Left lung (tissue), 4 donors: ENCODE measurements at regions not wholly inside any gene's neighbourhood (a gene's known extent, or its start where the extent isn't known, plus 50 kb on each side); places are given as distances from the start of the nearest gene placed in this dataset.

Source experiments
- ATAC-seq: fragments of 200-7000 bp; cut with Tn5 transposase; one replicate; pipeline ENCODE4 v1.9.1; 2020; ENCODE audit warnings: moderate library complexity
- DNase-seq, 4 donors: peaks; one replicate each; pipeline ENCODE4 v3.0.0-alpha.2; 2013 to 2020
- H3K27ac ChIP-seq, 2 donors: fragments of 200-600 bp; sonication (generic) in 1 of 2; one replicate each; pipeline versions ENCODE4 v1.5.0 to v1.8.0; 2020 to 2021
- H3K27me3 ChIP-seq, 2 donors: fragments of 200-600 bp; sonication (generic) in 1 of 2; one replicate each; pipeline versions ENCODE4 v1.5.0 to v1.8.0; 2020 to 2021
- H3K36me3 ChIP-seq, 2 donors: fragments of 200-600 bp; sonication (generic) in 1 of 2; one replicate each; pipeline versions ENCODE4 v1.5.0 to v1.8.0; 2020 to 2021
- H3K4me1 ChIP-seq, 2 donors: fragments of 200-600 bp; one replicate each; pipeline ENCODE4 v1.8.0; 2021
- H3K4me3 ChIP-seq, 2 donors: fragments of 200-600 bp; sonication (generic) in 1 of 2; one replicate each; pipeline versions ENCODE4 v1.5.0 to v1.8.0; 2020 to 2021; ENCODE audit warnings: mild to moderate bottlenecking in 1 of 2
- H3K9me3 ChIP-seq, 2 donors: fragments of 200-600 bp; sonication (generic) in 1 of 2; one replicate each; pipeline versions ENCODE4 v1.5.0 to v1.8.0; 2020 to 2021
- intact Hi-C, 2 donors: fragments of 100-400 bp; cut with DNase I; formaldehyde crosslinking; loops; one replicate each; pipeline versions ENCODE4 v1.11.2 to v1.14.2; 2022
- TF ChIP-seq, protein P1 (sequence below), 2 donors: fragments of 200-600 bp; sonication (generic) in 1 of 2; IDR thresholded peaks; one replicate each; pipeline versions ENCODE4 v1.5.0 to v1.8.0; 2021; ENCODE audit warnings: antibody characterized with exemption in 2 of 2
- donor health status: DM: no; HTN: yes; CAD: no.
- donor health status: DM: no; HTN: no; CAD: no.

DNA sequence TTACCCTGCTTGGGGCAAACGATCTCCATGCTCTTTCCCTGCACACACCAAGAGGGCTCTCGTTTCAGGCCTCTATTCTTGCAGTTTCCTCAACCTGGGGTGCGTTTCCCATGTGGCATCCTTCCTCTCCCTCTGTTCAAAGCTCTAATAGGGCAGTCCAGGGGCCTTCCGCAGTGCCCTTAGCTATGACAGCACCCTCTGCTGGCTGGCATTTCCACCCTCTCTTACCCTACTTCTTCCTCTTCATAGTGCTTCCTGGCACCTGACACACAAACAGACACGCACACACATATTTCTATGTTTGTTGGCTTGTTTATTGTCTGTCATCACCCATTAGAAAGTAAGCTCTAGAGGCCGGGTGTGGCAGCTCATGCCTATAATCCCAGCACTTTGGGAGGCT, 294.0 kb downstream of the CLIC5 start:
- H3K27me3 ChIP-seq: no peaks in the 10 kb centered on the region
- DNase-seq (no peak), ATAC-seq (no peak)
- H3K27ac ChIP-seq: no peak overlapping the region
- H3K4me3 ChIP-seq: no peak overlapping the region
- intact Hi-C loops: no loop called here
- H3K4me1 ChIP-seq: no peaks in the 10 kb centered on the region
- H3K36me3 ChIP-seq: no peaks in the 10 kb centered on the region
- TF ChIP-seq, protein P1, sequence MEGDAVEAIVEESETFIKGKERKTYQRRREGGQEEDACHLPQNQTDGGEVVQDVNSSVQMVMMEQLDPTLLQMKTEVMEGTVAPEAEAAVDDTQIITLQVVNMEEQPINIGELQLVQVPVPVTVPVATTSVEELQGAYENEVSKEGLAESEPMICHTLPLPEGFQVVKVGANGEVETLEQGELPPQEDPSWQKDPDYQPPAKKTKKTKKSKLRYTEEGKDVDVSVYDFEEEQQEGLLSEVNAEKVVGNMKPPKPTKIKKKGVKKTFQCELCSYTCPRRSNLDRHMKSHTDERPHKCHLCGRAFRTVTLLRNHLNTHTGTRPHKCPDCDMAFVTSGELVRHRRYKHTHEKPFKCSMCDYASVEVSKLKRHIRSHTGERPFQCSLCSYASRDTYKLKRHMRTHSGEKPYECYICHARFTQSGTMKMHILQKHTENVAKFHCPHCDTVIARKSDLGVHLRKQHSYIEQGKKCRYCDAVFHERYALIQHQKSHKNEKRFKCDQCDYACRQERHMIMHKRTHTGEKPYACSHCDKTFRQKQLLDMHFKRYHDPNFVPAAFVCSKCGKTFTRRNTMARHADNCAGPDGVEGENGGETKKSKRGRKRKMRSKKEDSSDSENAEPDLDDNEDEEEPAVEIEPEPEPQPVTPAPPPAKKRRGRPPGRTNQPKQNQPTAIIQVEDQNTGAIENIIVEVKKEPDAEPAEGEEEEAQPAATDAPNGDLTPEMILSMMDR (IDR thresholded peaks at IDR 0.05): no peak
- peaks cover 0 to 5% of the 10 kb centered on the region in 2 donors for H3K9me3 ChIP-seq

DNA sequence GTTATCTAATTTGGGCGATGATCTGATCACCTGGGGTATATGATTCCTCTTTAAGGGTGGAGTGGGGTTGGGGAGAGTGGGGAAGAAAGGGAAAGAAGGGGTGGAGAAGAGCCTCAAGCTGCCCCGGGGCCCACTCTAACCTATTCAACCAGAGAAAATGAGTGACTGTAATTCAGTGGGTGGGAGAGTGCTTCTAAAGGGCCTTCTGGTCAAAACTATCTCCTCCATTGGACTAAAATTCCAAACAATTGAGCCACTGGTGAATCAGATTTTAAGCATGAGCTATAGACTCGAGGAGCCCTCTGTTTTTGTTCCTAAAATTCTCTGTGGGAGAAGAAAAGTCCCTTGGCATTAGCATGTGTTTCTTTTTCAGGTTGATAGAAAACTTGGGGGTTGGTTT, 296.8 kb downstream of the CLIC5 start:
- no peak overlapping the region for H3K27ac ChIP-seq
- H3K4me1 ChIP-seq: peaks cover 0 to 4% of the 10 kb centered on the region in 2 donors
- intact Hi-C loops: loop anchor here in 1 of 2 donors (10.0 kb wide), 2 partner anchors 294 to 1064 kb away; no protein-coding TSS in a partner anchor
- ATAC-seq (no peak), DNase-seq (no peak)
- TF ChIP-seq, protein P1 (IDR thresholded peaks at IDR 0.05): no peak
- H3K4me3 ChIP-seq: no peak overlapping the region
- H3K36me3 ChIP-seq: no peaks in the 10 kb centered on the region
- no peaks in the 10 kb centered on the region for H3K27me3 ChIP-seq
- peaks cover 0 to 5% of the 10 kb centered on the region in 2 donors for H3K9me3 ChIP-seq

DNA sequence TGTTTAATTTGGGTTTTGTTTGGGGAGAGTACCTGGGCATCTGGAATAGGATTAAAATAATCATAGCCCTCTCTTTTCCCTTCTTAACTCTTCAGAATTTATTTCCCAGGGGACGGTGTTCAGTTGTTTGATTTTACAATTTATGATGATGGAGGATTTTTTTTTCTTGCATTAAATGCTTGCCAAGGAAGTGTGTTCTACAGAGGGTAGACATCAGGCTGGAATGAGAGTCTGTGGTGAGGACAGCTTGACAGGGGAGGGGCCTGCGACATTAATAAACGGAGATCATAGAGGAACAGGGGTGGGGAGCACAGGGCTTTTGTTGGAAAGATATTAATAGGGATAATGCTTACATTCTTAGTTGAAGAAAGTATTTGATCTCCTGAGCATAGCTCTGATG, 297.5 kb downstream of the CLIC5 start:
- TF ChIP-seq, protein P1 (IDR thresholded peaks at IDR 0.05): no peak
- intact Hi-C loops: loop anchor here in 1 of 2 donors (10.0 kb wide), 2 partner anchors 293 to 1063 kb away; no protein-coding TSS in a partner anchor
- H3K27me3 ChIP-seq: no peaks in the 10 kb centered on the region
- H3K27ac ChIP-seq: no peak overlapping the region
- no peaks in the 10 kb centered on the region for H3K36me3 ChIP-seq
- no peak for DNase-seq
- no peak for ATAC-seq
- peaks cover 0 to 2% of the 10 kb centered on the region in 2 donors for H3K9me3 ChIP-seq
- no peak overlapping the region for H3K4me3 ChIP-seq
- peaks cover 0 to 4% of the 10 kb centered on the region in 2 donors for H3K4me1 ChIP-seq

DNA sequence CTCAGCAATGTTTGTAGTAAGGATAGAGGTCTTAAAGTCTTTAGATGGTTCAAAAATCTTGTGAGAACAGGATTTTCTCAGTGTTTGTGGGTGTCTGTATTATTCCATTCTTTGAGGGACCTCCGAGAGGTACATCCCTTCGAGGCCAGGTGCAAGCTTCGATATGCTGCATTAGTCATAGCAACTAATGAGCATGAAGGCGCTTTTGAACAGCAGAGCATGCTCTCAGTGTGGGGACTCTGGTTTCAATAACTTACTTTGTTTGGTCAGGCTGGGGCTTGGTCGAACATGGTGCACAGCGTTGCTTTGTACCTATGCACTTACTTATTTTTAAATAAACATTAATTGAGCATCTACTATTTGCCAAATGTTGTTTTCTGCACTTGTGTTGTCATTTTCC, 297.9 kb downstream of the CLIC5 start:
- ATAC-seq (no peak), DNase-seq (no peak)
- no peak overlapping the region for H3K27ac ChIP-seq
- H3K9me3 ChIP-seq: no peaks in the 10 kb centered on the region
- H3K27me3 ChIP-seq: no peaks in the 10 kb centered on the region
- peaks cover 0 to 4% of the 10 kb centered on the region in 2 donors for H3K4me1 ChIP-seq
- no peaks in the 10 kb centered on the region for H3K36me3 ChIP-seq
- H3K4me3 ChIP-seq: no peak overlapping the region
- intact Hi-C loops: loop anchor here in 1 of 2 donors (10.0 kb wide), 2 partner anchors 293 to 1063 kb away; no protein-coding TSS in a partner anchor
- TF ChIP-seq, protein P1 (IDR thresholded peaks at IDR 0.05): no peak

DNA sequence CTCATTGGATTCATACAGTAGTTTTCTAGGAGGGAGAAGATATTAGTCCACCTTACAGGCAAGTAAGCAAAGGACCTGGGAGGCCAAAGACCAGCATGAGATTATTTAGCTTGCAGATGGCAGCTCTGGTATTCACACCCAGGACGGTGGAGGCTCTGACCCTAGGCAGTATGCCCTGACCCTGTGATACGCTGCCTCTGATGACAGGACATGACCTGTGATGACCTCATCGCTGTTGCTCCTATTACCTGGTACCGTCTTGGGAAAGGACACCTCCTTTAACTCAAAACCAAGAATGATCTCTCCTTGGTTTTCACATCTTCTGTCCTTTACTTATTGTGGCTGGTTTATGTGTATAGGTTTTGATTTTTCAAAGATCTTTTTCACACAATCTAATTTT, 298.6 kb downstream of the CLIC5 start:
- Histone ChIP-seq H3K9me3 (no peaks in the 10 kb centered on the region), H3K27ac (no peak overlapping the region), H3K4me1 (peaks cover 0 to 4% of the 10 kb centered on the region in 2 donors), H3K36me3 (no peaks in the 10 kb centered on the region), H3K27me3 (no peaks in the 10 kb centered on the region), H3K4me3 (no peak overlapping the region)
- intact Hi-C loops: loop anchor here in 1 of 2 donors (10.0 kb wide), 2 partner anchors 292 to 1062 kb away; no protein-coding TSS in a partner anchor
- TF ChIP-seq, protein P1 (IDR thresholded peaks at IDR 0.05): no peak
- ATAC-seq (no peak), DNase-seq (no peak)
